Epithelial cell of proximal tubule (primary cell): ENCODE measurements at regions not wholly inside any gene's neighbourhood (a gene's known extent, or its start where the extent isn't known, plus 50 kb on each side); places are given as distances from the start of the nearest gene placed in this dataset.
"Not testable (repeated sequence)": the region's sequence is repeated elsewhere in the genome, so short reads cannot be mapped to it uniquely, and the experiment has no call there.

Source experiments
- DNase-seq: peaks from one replicate; pipeline ENCODE4 v3.0.0-alpha.2; 2011; ENCODE audit warnings: low read depth
- H3K4me3 ChIP-seq: 2 replicates; pipeline ENCODE4 v1.5.1; 2011; ENCODE audit warnings: low read depth, mild to moderate bottlenecking, low read length
- CTCF ChIP-seq: conservative IDR thresholded peaks from 2 replicates; pipeline ENCODE4 v1.5.1; 2012; ENCODE audit warnings: low read depth, mild to moderate bottlenecking, low read length

GRCh38 chr13:33409673-33410510 is 124.3 kb upstream of the STARD13 start:
- DNase-seq: no peak
- H3K4me3 ChIP-seq: no peak overlapping the region

GRCh38 chr13:33410619-33411018 is 125.1 kb upstream of the STARD13 start:
- no peak for DNase-seq
- no peak overlapping the region for H3K4me3 ChIP-seq
- no peak for TF ChIP-seq CTCF

More at GRCh38 chr13:33409673-33410510, 124.3 kb upstream of the STARD13 start:
- no peak for TF ChIP-seq CTCF

- TF ChIP-seq CTCF: no peak
- H3K4me3 ChIP-seq: no peak overlapping the region
- no peak for DNase-seq
These were observed 125.8 kb upstream of the STARD13 start for GRCh38 chr13:33411312-33411711.

GRCh38 chr13:33415822-33416221 is 130.3 kb upstream of the STARD13 start:
- no peak overlapping the region for H3K4me3 ChIP-seq
- no peak for TF ChIP-seq CTCF
- DNase-seq: no peak

GRCh38 chr13:33418224-33418953 is 132.8 kb upstream of the STARD13 start:
- H3K4me3 ChIP-seq, DNase-seq: not testable (repeated sequence)

GRCh38 chr13:33420117-33420516 is 134.6 kb upstream of the STARD13 start:
- H3K4me3 ChIP-seq, DNase-seq: not testable (repeated sequence)

GRCh38 chr13:33426131-33426530 is 140.6 kb upstream of the STARD13 start:
- DNase-seq: no peak
- no peak overlapping the region for H3K4me3 ChIP-seq
- TF ChIP-seq CTCF: no peak

GRCh38 chr13:33433316-33433715 is 147.8 kb upstream of the STARD13 start:
- DNase-seq: no peak
- H3K4me3 ChIP-seq: no peak overlapping the region
- TF ChIP-seq CTCF: no peak
